Esophagus muscularis mucosa (tissue), 4 donors: ENCODE measurements at regions not wholly inside any gene's neighbourhood (a gene's known extent, or its start where the extent isn't known, plus 50 kb on each side); places are given as distances from the start of the nearest gene placed in this dataset.

Source experiments
- DNase-seq: peaks from one replicate; pipeline ENCODE4 v3.0.0-alpha.2; 2017; ENCODE audit errors: extremely low spot score
- H3K27ac ChIP-seq, 4 donors: fragments of 200-600 bp; sonication (generic); replicated peaks in 1 of 4; 1 replicate in 3 of 4; 2 replicates in 1 of 4; pipeline ENCODE4 v1.5.1; 2016 to 2019; ENCODE audit warnings: mild to moderate bottlenecking in 1 of 4
- H3K27me3 ChIP-seq, 4 donors: fragments of 200-600 bp; sonication (generic); one replicate each; pipeline versions ENCODE4 v1.5.1 to v1.6.0; 2016 to 2019
- H3K36me3 ChIP-seq, 4 donors: fragments of 200-600 bp; sonication (generic); one replicate each; pipeline ENCODE4 v1.5.1; 2016 to 2019
- H3K4me1 ChIP-seq, 4 donors: fragments of 200-600 bp; sonication (generic); one replicate each; pipeline ENCODE4 v1.5.1; 2016 to 2019
- H3K4me3 ChIP-seq, 4 donors: fragments of 200-600 bp; sonication (generic); 1 replicate in 2 of 4; 2 replicates in 2 of 4; pipeline ENCODE4 v1.5.1; 2016 to 2019; ENCODE audit warnings: mild to moderate bottlenecking in 4 of 4, moderate library complexity in 1 of 4
- H3K9me3 ChIP-seq, 4 donors: fragments of 200-600 bp; sonication (generic); 1 replicate in 3 of 4; 2 replicates in 1 of 4; pipeline ENCODE4 v1.5.1; 2016 to 2019
- CTCF ChIP-seq, 3 experiments: fragments of 200-600 bp in 2 of 3; fragments of 450-650 bp in 1 of 3; sonication (generic) in 2 of 3; IDR thresholded peaks; one replicate each; pipeline ENCODE4 v1.5.1; 2017 to 2019; ENCODE audit warnings: antibody characterized with exemption in 3 of 3, mild to moderate bottlenecking in 2 of 3, moderate library complexity in 1 of 3
- EP300 ChIP-seq: sonication (generic); formaldehyde crosslinking; IDR thresholded peaks from one replicate; pipeline ENCODE4 v1.6.1; 2017; ENCODE audit warnings: antibody characterized with exemption
- POLR2A ChIP-seq: fragments of 450-650 bp; IDR thresholded peaks from one replicate; pipeline ENCODE4 v1.6.1; 2017; ENCODE audit warnings: antibody characterized with exemption, moderate library complexity, mild to moderate bottlenecking, low read depth
- POLR2AphosphoS5 ChIP-seq, 2 donors: sonication (generic); formaldehyde crosslinking; IDR thresholded peaks; one replicate each; pipeline ENCODE4 v1.6.1; 2017; ENCODE audit warnings: antibody characterized with exemption in 2 of 2
- WGBS: methylation state at CpG from one replicate; pipeline ENCODE4 v1.1.5; 2018; 5-methylcytosine and 5-hydroxymethylcytosine counted together
- intact Hi-C: fragments of 100-400 bp; cut with DNase I; formaldehyde crosslinking; loops from one replicate; pipeline ENCODE4 v1.15.1; 2023

GRCh38 chr2:105974812-105975211 lies 219.3 kb downstream of the UXS1 start:
- intact Hi-C loops = no loop called here
- Histone ChIP-seq H3K27ac (no peak overlapping the region), H3K4me3 (no peak overlapping the region), H3K27me3 (no peaks in the 10 kb centered on the region), H3K4me1 (no peaks in the 10 kb centered on the region), H3K36me3 (no peaks in the 10 kb centered on the region), H3K9me3 (peaks cover 0 to 5% (median 0%) of the 10 kb centered on the region in 4 donors)
- DNase-seq = no peak
- TF ChIP-seq POLR2AphosphoS5 (IDR thresholded peaks at IDR 0.05) = no peak
- TF ChIP-seq POLR2A = no peak
- no peak for TF ChIP-seq CTCF (IDR thresholded peaks at IDR 0.05)
- no peak for TF ChIP-seq EP300

- Histone ChIP-seq H3K4me1 (no peaks in the 10 kb centered on the region), H3K4me3 (no peak overlapping the region), H3K9me3 (peaks cover 0 to 11% (median 0%) of the 10 kb centered on the region in 4 donors), H3K27ac (no peak overlapping the region), H3K36me3 (no peaks in the 10 kb centered on the region), H3K27me3 (no peaks in the 10 kb centered on the region)
- intact Hi-C loops = no loop called here
- TF ChIP-seq POLR2AphosphoS5 (IDR thresholded peaks at IDR 0.05) = no peak
- no peak for TF ChIP-seq CTCF (IDR thresholded peaks at IDR 0.05)
- TF ChIP-seq EP300 = no peak
- no peak for TF ChIP-seq POLR2A
- no peak for DNase-seq
- 85% methylated on average over 6 of the region's 6 CpGs for WGBS
These were observed 221.2 kb downstream of the UXS1 start for GRCh38 chr2:105972927-105973326.

GRCh38 chr2:105972246-105972645 lies 221.9 kb downstream of the UXS1 start:
- Histone ChIP-seq H3K9me3 (peaks cover 0 to 10% (median 0%) of the 10 kb centered on the region in 4 donors), H3K27me3 (no peaks in the 10 kb centered on the region), H3K4me1 (no peaks in the 10 kb centered on the region), H3K27ac (no peak overlapping the region), H3K4me3 (no peak overlapping the region), H3K36me3 (no peaks in the 10 kb centered on the region)
- intact Hi-C loops = no loop called here
- 90% methylated on average over 3 of the region's 3 CpGs for WGBS
- TF ChIP-seq CTCF (IDR thresholded peaks at IDR 0.05) (no peak), POLR2A (no peak), POLR2AphosphoS5 (IDR thresholded peaks at IDR 0.05) (no peak), EP300 (no peak)
- DNase-seq = no peak

- Histone ChIP-seq H3K4me1 (no peaks in the 10 kb centered on the region), H3K27ac (no peak overlapping the region), H3K4me3 (no peak overlapping the region), H3K36me3 (no peaks in the 10 kb centered on the region), H3K9me3 (peaks cover 0 to 6% (median 0%) of the 10 kb centered on the region in 4 donors), H3K27me3 (no peaks in the 10 kb centered on the region)
- no peak for TF ChIP-seq EP300
- no peak for TF ChIP-seq CTCF (IDR thresholded peaks at IDR 0.05)
- no peak for TF ChIP-seq POLR2AphosphoS5 (IDR thresholded peaks at IDR 0.05)
- TF ChIP-seq POLR2A = no peak
- no peak for DNase-seq
- intact Hi-C loops = no loop called here
- WGBS = 79% methylated on average over 7 of the region's 7 CpGs
These were observed 224.5 kb downstream of the UXS1 start for GRCh38 chr2:105969552-105969951.

GRCh38 chr2:105962221-105962620 lies 217.5 kb downstream of the NCK2 start:
- DNase-seq = no peak
- Histone ChIP-seq H3K4me3 (no peak overlapping the region), H3K27me3 (no peaks in the 10 kb centered on the region), H3K27ac (no peak overlapping the region), H3K36me3 (no peaks in the 10 kb centered on the region), H3K4me1 (no peaks in the 10 kb centered on the region), H3K9me3 (no peaks in the 10 kb centered on the region)
- WGBS = 90% methylated on average over 6 of the region's 6 CpGs
- intact Hi-C loops = no loop called here
- TF ChIP-seq POLR2A (no peak), POLR2AphosphoS5 (IDR thresholded peaks at IDR 0.05) (no peak), EP300 (no peak), CTCF (IDR thresholded peaks at IDR 0.05) (no peak)
